NCI-H748 treated with DMSO at 0.1 percent for 48 hours (cell line): ENCODE measurements at regions not wholly inside any gene's neighbourhood (a gene's known extent, or its start where the extent isn't known, plus 50 kb on each side); places are given as distances from the start of the nearest gene placed in this dataset.
A peak's percentile ranks its signal among the peaks of the same experiment; 100 is the strongest.
"Not testable (repeated sequence)": the region's sequence is repeated elsewhere in the genome, so short reads cannot be mapped to it uniquely, and the experiment has no call there.

Experiments used
- DNase-seq: peaks from one replicate; lab custom pipeline; 2025; lab: John Stamatoyannopoulos, UW

GRCh38 chr2:173550143-173550542 lies 195.5 kb downstream of the CDCA7 start:
- no peak for DNase-seq

- no peak for DNase-seq
Observed at GRCh38 chr2:173552531-173552930, 197.9 kb downstream of the CDCA7 start.

DNA sequence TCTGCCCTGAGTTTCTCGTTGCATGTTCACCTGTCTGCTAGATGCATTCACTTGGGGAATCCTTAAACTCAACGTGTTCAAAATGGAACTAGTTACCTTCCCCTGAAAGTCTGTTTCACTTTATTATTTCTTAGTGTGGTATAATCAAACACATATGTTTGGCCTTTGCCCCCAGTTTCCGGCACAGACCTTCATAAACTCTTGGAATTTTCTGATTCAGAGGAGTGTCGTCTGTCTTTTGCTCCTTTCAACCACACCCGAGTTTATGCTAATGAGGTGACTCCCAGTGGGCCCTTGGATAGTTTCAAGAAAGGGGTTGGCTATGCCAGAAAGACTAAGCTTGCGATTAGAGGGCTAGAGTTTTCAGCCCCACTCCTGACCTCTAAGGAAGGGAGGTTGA lies 198.9 kb downstream of the CDCA7 start:
- DNase-seq: no peak

GRCh38 chr2:173555833-173556232 lies 201.2 kb downstream of the CDCA7 start:
- DNase-seq: peak; percentile 81

GRCh38 chr2:173556816-173557215 lies 202.1 kb downstream of the CDCA7 start:
- no peak for DNase-seq

- DNase-seq: no peak
Observed at GRCh38 chr2:173557497-173557896, 202.8 kb downstream of the CDCA7 start.

DNA sequence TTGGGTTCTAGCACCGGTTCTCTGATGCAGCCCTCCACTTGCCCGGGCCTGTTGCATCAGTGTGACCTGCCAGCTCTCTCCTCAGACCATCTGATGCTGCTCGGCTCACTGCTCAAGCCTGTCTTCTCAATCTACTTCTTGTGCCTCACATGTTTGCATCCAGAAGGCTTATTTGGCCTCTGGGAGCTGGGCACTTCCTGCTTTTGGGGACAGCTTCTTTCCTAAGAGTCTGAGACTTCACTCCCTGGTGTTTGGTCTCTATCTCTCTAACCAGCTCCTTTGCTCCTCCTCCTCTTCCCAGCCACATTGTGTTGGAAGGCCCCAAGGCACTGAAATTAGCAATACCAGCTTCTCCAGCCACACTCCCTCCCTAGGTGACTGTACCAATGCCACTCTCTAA lies 212.8 kb downstream of the CDCA7 start:
- DNase-seq: no peak

- peak; percentile 46 for DNase-seq
Observed at GRCh38 chr2:173568054-173568453, 213.4 kb downstream of the CDCA7 start.

GRCh38 chr2:173571021-173571821 lies 216.5 kb downstream of the CDCA7 start:
- DNase-seq: peak; percentile 91

DNA sequence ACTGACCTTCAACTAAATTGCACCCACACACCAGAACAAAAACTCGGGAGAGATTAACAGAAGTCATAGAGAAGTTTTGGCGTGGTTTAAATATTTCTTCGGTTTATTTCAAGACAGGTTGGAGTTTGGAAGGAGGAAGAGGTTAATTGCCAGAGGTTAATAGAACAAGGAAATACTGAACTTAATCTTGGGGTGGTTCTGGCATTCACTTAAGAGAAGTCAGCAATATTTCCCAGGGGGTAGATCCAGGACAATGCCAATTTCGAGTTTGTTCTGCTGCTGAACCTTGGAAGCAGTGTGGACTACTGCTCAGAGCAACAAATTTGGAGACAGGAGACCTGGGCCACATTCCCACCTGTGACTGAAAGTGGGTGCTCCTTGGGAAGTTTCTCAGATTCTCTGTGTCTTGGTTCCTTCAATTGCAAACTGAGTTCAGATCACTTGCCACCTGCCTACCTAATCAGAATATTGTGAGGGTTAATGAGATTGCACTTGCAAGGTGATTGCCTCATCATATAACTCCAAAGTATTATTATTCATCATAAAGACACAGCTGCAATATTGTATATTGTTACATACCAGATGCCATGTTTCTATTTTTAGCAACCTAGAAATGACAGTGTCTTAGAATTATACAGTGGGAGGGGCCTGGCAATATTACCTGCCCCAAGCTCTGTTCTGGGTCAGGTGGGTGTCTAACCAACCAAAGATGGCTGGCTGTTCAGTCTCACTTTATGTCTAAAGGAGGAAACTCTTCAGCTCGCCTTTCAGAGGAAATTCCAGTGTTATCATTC lies 217.4 kb downstream of the CDCA7 start:
- no peak for DNase-seq

GRCh38 chr2:173572848-173573247 lies 218.2 kb downstream of the CDCA7 start:
- no peak for DNase-seq

GRCh38 chr2:173573782-173574181 lies 219.1 kb downstream of the CDCA7 start:
- DNase-seq: not testable (repeated sequence)

GRCh38 chr2:173574324-173575112 lies 219.8 kb downstream of the CDCA7 start:
- no peak for DNase-seq

DNA sequence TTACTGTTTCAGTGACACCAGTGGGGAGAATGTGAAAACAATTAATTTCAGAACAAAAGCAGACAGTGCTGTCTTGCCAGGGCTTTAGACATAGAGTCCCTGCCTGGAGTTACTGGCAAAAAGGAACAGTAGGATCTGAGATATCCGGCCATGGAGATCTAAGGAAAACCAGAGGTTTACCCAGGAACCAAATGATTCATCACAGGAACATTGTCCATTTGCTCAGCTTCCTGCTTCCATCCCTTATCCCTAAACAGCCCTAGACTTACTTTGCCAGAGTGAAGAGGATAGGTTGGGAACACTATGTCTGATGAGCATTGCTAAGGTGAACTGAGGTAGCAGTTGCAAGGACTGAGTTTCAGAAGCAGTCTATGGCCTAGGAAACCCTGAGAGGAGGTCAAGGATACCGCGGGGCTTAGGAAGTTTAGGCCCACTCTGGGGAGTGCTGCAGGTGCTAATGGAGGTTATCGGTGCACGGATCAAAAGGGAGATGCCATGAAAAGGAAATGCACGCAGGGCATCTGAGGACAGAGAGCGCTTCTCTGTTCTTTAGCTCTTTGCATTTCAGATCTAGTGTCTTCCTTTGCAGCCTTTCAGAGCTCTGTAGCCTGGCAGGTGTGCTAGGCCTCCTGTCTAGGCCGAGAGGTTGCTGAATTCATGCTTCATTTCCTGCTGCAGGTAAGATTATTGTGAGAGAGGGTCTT lies 223.9 kb downstream of the CDCA7 start:
- no peak for DNase-seq

DNA sequence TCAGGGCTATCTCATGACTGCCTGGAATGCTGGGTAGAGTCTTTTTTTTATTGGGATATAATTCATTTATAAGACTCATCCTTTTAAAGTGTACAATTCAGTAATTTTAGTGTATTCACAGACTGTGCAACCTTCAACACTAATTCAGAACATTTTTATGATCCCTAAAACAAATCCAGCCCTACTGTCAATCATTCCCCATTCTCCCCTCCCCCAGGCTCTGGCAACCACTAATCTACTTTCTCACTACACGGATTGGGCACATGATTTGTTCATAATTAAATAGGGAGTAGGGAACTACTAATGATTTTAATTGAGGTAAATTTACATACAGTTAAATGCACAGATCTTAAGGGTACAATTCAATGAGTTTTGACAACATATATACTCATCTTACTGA lies 225.7 kb downstream of the CDCA7 start:
- DNase-seq: no peak

- DNase-seq: no peak
Observed at GRCh38 chr2:173580956-173581355, 226.3 kb downstream of the CDCA7 start.

- no peak for DNase-seq
Observed at GRCh38 chr2:173583196-173583595, 228.5 kb downstream of the CDCA7 start.

GRCh38 chr2:173584000-173584399 lies 229.3 kb downstream of the CDCA7 start:
- DNase-seq: no peak

GRCh38 chr2:173584676-173585458 lies 230.2 kb downstream of the CDCA7 start:
- DNase-seq: no peak

GRCh38 chr2:173588931-173589369 lies 234.3 kb downstream of the CDCA7 start:
- no peak for DNase-seq
